Astrocyte (in vitro differentiated cells and primary cell): ENCODE measurements at regions not wholly inside any gene's neighbourhood (a gene's known extent, or its start where the extent isn't known, plus 50 kb on each side); places are given as distances from the start of the nearest gene placed in this dataset.

Experiments used
- EZH2 ChIP-seq: IDR thresholded peaks from 2 replicates; pipeline ENCODE4 v1.6.1; 2012; ENCODE audit warnings: mild to moderate bottlenecking, low read length, inconsistent platforms; ENCODE audit not compliant: insufficient read depth
- TF ChIP-seq, protein P1 (sequence below): IDR thresholded peaks from 2 replicates; pipeline ENCODE4 v1.5.1; 2011; ENCODE audit warnings: low read depth, mild to moderate bottlenecking, inconsistent platforms, low read length, moderate library complexity; ENCODE audit not compliant: insufficient read depth

GRCh38 chr9:85108229-85108628 lies 438.7 kb downstream of the NTRK2 start:
- TF ChIP-seq, protein P1, sequence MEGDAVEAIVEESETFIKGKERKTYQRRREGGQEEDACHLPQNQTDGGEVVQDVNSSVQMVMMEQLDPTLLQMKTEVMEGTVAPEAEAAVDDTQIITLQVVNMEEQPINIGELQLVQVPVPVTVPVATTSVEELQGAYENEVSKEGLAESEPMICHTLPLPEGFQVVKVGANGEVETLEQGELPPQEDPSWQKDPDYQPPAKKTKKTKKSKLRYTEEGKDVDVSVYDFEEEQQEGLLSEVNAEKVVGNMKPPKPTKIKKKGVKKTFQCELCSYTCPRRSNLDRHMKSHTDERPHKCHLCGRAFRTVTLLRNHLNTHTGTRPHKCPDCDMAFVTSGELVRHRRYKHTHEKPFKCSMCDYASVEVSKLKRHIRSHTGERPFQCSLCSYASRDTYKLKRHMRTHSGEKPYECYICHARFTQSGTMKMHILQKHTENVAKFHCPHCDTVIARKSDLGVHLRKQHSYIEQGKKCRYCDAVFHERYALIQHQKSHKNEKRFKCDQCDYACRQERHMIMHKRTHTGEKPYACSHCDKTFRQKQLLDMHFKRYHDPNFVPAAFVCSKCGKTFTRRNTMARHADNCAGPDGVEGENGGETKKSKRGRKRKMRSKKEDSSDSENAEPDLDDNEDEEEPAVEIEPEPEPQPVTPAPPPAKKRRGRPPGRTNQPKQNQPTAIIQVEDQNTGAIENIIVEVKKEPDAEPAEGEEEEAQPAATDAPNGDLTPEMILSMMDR = no peak
- no peak for TF ChIP-seq EZH2
